Renal pelvis (tissue), 1 donor: ENCODE measurements at regions not wholly inside any gene's neighbourhood (a gene's known extent, or its start where the extent isn't known, plus 50 kb on each side); places are given as distances from the start of the nearest gene placed in this dataset.

ENCODE experiments used
- DNase-seq: peaks from one replicate; pipeline ENCODE4 v3.0.0-alpha.2; 2013

GRCh38 chrX:39174772-39175417, 373.6 kb downstream of the MID1IP1 start:
- DNase-seq, result no peak

GRCh38 chrX:39175418-39176057, 374.3 kb downstream of the MID1IP1 start:
- DNase-seq, result no peak

DNA sequence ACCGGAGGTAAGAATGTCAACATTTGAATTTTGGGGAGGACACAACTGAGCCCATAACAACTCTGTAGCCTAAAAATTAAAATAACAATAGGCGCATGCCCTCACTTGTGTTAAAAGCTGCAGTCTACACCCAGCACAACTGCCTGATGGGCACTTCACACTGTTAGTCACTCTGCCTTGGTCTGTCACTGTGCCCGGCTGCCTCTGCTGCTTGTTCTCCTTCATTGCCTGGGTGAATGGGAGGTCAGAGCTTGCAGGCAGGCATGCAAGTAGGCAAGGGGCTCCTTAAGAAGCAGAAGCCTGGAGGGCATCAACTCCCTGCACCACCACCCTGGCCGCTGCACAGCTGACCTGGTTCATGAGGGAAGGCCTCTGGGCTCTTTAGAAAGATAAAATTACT, 374.8 kb downstream of the MID1IP1 start:
- DNase-seq, result no peak

DNA sequence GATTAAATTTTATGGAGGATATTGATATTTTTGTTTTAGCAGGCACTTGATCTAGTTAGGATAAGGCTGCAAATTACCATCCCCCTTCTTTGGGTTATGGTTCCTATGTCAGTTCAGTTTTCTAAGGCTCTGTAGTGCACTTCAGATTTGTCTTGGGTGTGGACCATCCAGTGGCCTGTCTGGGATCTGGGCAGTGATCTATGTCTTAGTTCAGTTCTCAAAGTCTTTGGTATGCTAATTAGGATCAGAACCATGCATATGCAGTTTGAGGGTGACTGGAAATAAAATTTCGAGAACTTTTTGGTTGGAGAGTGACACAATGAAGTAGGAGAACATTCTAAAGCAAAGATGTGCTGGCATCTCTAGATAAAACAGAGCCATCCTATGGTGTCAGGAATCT, 388.2 kb downstream of the MID1IP1 start:
- no peak for DNase-seq

- no peak for DNase-seq
Measured at GRCh38 chrX:39194673-39195072, 393.4 kb downstream of the MID1IP1 start.

GRCh38 chrX:39195156-39195555, 393.9 kb downstream of the MID1IP1 start:
- DNase-seq, result no peak

DNA sequence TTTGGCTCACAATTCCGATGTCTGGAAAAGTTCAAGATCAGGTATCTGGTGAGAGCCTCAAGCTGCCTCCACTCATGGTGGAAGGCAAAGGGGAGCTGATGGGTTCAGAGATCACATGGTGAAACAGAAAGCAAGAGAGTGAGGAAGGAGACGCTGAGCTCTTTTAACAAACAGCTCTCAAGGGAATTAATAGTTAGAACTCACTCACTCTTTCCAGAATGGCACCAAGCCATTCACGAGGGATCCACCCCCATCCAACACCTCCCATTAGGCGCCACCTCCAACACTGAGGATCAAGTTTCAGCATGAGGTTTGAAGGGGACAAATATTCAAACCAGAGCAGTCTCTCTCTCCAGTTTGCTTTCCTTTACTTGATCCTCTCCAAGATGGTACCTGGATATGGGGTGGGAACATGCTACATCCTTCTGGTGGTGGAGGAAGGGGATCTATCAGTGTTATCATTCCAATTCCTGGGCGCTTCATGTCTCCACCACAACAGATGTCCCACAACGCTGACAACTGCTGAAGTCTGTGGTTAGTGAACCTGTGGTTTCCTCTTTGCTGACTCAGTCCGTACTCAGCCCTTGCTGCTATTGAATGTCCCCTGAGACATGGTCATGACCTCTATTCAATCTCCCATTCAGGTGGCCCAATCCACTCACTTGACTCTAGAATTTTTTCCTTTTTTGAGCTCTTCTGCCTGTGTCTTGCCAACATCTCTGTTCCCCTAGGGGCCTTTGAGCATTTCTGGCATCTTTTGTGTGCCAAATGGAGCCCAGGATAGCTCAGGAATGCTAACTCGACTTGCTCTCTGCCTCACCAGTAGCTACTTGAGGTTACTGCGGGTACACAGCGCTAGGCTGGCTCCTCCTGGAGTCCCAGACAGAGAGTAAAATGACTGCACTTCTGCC, 395.2 kb downstream of the MID1IP1 start:
- no peak for DNase-seq

DNA sequence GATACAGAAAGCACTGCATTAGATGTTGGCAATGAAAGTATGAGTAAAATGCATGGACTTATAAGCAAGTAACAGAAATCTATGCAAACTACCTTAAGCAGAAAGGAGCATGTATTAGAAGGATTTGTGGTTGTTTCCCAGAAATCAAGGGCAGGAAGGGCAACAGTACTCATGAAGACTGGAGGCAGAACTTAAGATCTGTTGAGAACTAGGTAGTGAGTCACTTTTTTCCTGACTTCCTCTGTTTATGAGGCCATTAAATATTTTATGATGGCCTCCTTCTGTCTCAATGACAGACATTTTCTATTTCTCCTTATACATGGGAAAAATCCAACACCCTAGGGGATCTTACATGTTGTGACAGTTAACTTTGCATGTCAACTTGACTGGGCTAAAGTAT, 398.2 kb downstream of the MID1IP1 start:
- no peak for DNase-seq

GRCh38 chrX:39201305-39201990, 400.2 kb downstream of the MID1IP1 start:
- DNase-seq, result no peak

GRCh38 chrX:39202641-39203040, 401.4 kb downstream of the MID1IP1 start:
- no peak for DNase-seq

DNA sequence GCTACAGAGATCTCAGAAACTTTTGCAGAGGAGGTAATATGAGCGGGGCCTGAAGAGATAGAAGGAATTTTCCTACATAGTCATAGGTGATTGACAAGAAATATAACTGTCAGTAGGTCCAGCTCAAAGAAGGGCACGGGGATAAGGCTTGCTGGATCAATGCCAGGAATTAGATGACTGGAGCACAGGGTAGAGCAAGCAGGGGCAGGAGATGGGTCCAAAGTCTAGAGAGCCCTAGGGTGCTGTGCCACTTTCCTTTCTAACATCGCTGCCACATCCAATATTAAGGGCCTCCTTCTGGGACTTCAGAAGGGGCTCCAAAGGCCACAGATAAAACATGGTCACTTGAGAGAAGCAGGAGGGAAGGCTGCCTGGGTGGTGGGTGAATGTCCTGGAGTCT, 402.2 kb downstream of the MID1IP1 start:
- DNase-seq, result no peak

DNA sequence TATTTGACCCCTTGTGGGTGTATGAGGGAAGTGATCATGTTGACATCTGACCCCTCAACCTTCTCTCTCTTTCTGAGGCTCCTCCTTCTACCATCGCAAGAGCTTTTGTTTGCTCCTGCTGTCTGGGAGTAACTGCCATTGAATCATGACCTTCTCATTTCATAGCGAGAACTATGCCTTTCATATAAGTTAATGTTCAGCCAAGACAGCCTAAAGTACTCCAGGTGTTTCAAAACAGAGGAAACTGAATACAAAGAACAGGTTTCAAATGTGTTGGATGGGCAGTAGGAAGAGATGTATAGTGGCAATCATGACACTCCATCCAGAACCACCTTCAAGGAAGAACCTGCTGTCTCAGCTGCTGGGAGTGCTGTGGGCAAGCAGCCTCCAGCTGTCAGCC, 403.1 kb downstream of the MID1IP1 start:
- no peak for DNase-seq

DNA sequence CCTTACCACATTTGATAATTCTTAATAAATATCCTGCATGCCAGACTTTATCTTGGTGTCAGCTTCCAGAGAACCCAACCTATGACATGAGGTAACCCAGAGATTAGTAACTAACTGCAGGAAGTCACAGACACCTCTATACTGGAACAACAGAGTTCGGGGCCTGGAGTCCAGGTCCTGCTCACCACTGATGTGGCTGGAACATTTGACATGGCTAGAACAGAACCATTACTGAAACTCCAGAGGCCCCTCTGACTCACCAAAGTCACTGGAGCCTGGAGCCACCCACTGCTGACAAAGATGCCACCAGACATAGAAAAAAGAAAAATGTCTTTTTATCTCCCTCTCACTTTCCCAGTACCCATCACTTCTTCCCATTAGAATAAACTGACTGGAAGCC, 403.7 kb downstream of the MID1IP1 start:
- no peak for DNase-seq

- DNase-seq, result no peak
Measured at GRCh38 chrX:39205467-39205866, 404.2 kb downstream of the MID1IP1 start.

GRCh38 chrX:39206399-39207145, 405.3 kb downstream of the MID1IP1 start:
- no peak for DNase-seq

GRCh38 chrX:39211501-39211900, 410.2 kb downstream of the MID1IP1 start:
- DNase-seq, result no peak

GRCh38 chrX:39212456-39212855, 411.2 kb downstream of the MID1IP1 start:
- no peak for DNase-seq

GRCh38 chrX:39214387-39215126, 413.3 kb downstream of the MID1IP1 start:
- no peak for DNase-seq

- DNase-seq, result no peak
Measured at GRCh38 chrX:39220952-39221351, 419.7 kb downstream of the MID1IP1 start.

GRCh38 chrX:39222346-39223113, 421.3 kb downstream of the MID1IP1 start:
- DNase-seq, result no peak
